Right lobe of liver (tissue), 6 donors: ENCODE measurements at regions not wholly inside any gene's neighbourhood (a gene's known extent, or its start where the extent isn't known, plus 50 kb on each side); places are given as distances from the start of the nearest gene placed in this dataset.
"Not testable (repeated sequence)": the region's sequence is repeated elsewhere in the genome, so short reads cannot be mapped to it uniquely, and the experiment has no call there.

ENCODE experiments used
- ATAC-seq, 4 donors: fragments of 200-7000 bp; cut with Tn5 transposase; one replicate each; pipeline ENCODE4 v1.9.1; 2020; ENCODE audit warnings: mild to moderate bottlenecking in 4 of 4, moderate library complexity in 4 of 4
- DNase-seq, 3 donors: peaks; one replicate each; pipeline ENCODE4 v3.0.0-alpha.2; 2020
- H3K27ac ChIP-seq, 3 donors: fragments of 200-600 bp; one replicate each; pipeline ENCODE4 v1.8.0; 2022
- H3K27me3 ChIP-seq, 2 donors: fragments of 200-600 bp; one replicate each; pipeline ENCODE4 v1.8.0; 2022
- H3K36me3 ChIP-seq, 4 donors: fragments of 200-600 bp; sonication (generic) in 1 of 4; one replicate each; pipeline versions ENCODE4 v1.5.1 to v1.8.0; 2017 to 2022; ENCODE audit warnings: control low read depth in 1 of 4
- H3K4me1 ChIP-seq, 4 donors: fragments of 200-600 bp; sonication (generic) in 1 of 4; one replicate each; pipeline versions ENCODE4 v1.5.1 to v1.8.0; 2017 to 2022; ENCODE audit warnings: control low read depth in 1 of 4
- H3K4me3 ChIP-seq, 3 donors: fragments of 200-600 bp; one replicate each; pipeline ENCODE4 v1.8.0; 2022
- H3K9me3 ChIP-seq, 4 donors: fragments of 200-600 bp; sonication (generic) in 1 of 4; one replicate each; pipeline versions ENCODE4 v1.5.1 to v1.8.0; 2017 to 2022; ENCODE audit warnings: control low read depth in 1 of 4
- POLR2A ChIP-seq: fragments of 450-650 bp; IDR thresholded peaks from one replicate; pipeline ENCODE4 v1.6.1; 2017; ENCODE audit warnings: antibody characterized with exemption, mild to moderate bottlenecking
- WGBS: methylation state at CpG from one replicate; pipeline ENCODE4 v1.1.6; 2018; ENCODE audit warnings: low coverage, low lambda C conversion rate; ENCODE audit not compliant: insufficient coverage; ENCODE audit errors: missing lambda C conversion rate; 5-methylcytosine and 5-hydroxymethylcytosine counted together
- intact Hi-C, 2 donors: fragments of 100-400 bp; cut with DNase I; formaldehyde crosslinking; loops; one replicate each; pipeline versions ENCODE4 v1.11.2 to v1.14.1; 2022
- TF ChIP-seq, protein P1 (sequence below), 4 donors: fragments of 200-600 bp in 3 of 4; fragments of 450-650 bp in 1 of 4; IDR thresholded peaks; one replicate each; pipeline versions ENCODE4 v1.5.1 to v1.8.0; 2016 to 2022; ENCODE audit warnings: antibody characterized with exemption in 4 of 4, mild to moderate bottlenecking in 2 of 4
- donor health status: DM: no; HTN: yes; CAD: no.
- donor health status: DM: no; HTN: no; CAD: no.
- donor health status: DM: no; HTN: no; CAD: no.
- donor health status: DM: no; HTN: yes; CAD: no.
- donor health status: DM: no; HTN: yes; CAD: no.

GRCh38 chr6:76495909-76496308, 423.4 kb upstream of the IMPG1 start:
- TF ChIP-seq POLR2A: no peak
- TF ChIP-seq, protein P1, sequence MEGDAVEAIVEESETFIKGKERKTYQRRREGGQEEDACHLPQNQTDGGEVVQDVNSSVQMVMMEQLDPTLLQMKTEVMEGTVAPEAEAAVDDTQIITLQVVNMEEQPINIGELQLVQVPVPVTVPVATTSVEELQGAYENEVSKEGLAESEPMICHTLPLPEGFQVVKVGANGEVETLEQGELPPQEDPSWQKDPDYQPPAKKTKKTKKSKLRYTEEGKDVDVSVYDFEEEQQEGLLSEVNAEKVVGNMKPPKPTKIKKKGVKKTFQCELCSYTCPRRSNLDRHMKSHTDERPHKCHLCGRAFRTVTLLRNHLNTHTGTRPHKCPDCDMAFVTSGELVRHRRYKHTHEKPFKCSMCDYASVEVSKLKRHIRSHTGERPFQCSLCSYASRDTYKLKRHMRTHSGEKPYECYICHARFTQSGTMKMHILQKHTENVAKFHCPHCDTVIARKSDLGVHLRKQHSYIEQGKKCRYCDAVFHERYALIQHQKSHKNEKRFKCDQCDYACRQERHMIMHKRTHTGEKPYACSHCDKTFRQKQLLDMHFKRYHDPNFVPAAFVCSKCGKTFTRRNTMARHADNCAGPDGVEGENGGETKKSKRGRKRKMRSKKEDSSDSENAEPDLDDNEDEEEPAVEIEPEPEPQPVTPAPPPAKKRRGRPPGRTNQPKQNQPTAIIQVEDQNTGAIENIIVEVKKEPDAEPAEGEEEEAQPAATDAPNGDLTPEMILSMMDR (IDR thresholded peaks at IDR 0.05): no peak
- WGBS: 93% methylated on average over 2 of the region's 2 CpGs
- no peaks in the 10 kb centered on the region for H3K36me3 ChIP-seq
- H3K9me3 ChIP-seq: no peaks in the 10 kb centered on the region
- ATAC-seq: no peak
- no peak overlapping the region for H3K4me3 ChIP-seq
- intact Hi-C loops: no loop called here
- H3K27ac ChIP-seq: no peak overlapping the region
- H3K4me1 ChIP-seq: no peaks in the 10 kb centered on the region
- H3K27me3 ChIP-seq: peaks cover 0 to 4% of the 10 kb centered on the region in 2 donors
- no peak for DNase-seq

GRCh38 chr6:76491376-76491775, 418.9 kb upstream of the IMPG1 start:
- intact Hi-C loops, DNase-seq, H3K27me3 ChIP-seq, H3K4me1 ChIP-seq, ATAC-seq, H3K9me3 ChIP-seq, H3K27ac ChIP-seq, H3K36me3 ChIP-seq, H3K4me3 ChIP-seq: not testable (repeated sequence)
- 45% methylated on average over 3 of the region's 3 CpGs for WGBS

DNA sequence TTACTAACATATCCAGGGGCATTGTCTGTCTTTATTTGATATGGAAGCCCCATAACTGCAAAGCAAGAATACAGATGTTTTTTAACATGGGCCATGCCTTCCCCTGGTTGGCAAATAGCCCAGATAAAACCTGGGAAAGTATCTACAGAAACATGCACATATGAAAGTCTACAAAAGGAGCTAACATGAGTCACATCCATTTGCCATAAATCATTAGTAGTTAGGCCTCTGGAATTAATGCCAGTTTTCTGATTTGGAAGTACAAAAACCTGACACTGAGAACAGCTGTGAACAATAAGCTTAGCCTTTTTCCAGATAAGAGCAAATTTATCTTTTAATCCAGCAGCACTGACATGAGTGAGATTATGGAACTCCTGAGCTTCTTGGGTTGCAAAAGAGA, 418.0 kb upstream of the IMPG1 start:
- Histone ChIP-seq H3K36me3 (no peaks in the 10 kb centered on the region), H3K27ac (no peak overlapping the region), H3K4me1 (no peaks in the 10 kb centered on the region), H3K9me3 (no peaks in the 10 kb centered on the region), H3K27me3 (no peaks in the 10 kb centered on the region), H3K4me3 (no peak overlapping the region)
- DNase-seq (no peak), ATAC-seq (no peak)
- intact Hi-C loops: no loop called here
- TF ChIP-seq, protein P1 (IDR thresholded peaks at IDR 0.05): no peak
- TF ChIP-seq POLR2A: no peak

GRCh38 chr6:76481101-76481500, 408.6 kb upstream of the IMPG1 start:
- Histone ChIP-seq H3K27me3 (no peaks in the 10 kb centered on the region), H3K4me3 (no peak overlapping the region), H3K9me3 (no peaks in the 10 kb centered on the region), H3K27ac (no peak overlapping the region), H3K4me1 (no peaks in the 10 kb centered on the region), H3K36me3 (no peaks in the 10 kb centered on the region)
- ATAC-seq (no peak), DNase-seq (no peak)
- TF ChIP-seq, protein P1 (IDR thresholded peaks at IDR 0.05): no peak
- no peak for TF ChIP-seq POLR2A
- WGBS: 31% methylated on average over 3 of the region's 3 CpGs
- intact Hi-C loops: no loop called here

GRCh38 chr6:76472858-76473257, 400.4 kb upstream of the IMPG1 start:
- Histone ChIP-seq H3K9me3 (no peaks in the 10 kb centered on the region), H3K27me3 (no peaks in the 10 kb centered on the region), H3K4me1 (no peaks in the 10 kb centered on the region)

More at GRCh38 chr6:76472858-76473257, 400.4 kb upstream of the IMPG1 start:
- no peak for TF ChIP-seq POLR2A
- TF ChIP-seq, protein P1 (IDR thresholded peaks at IDR 0.05): no peak
- Histone ChIP-seq H3K4me3 (no peak overlapping the region), H3K27ac (no peak overlapping the region), H3K36me3 (no peaks in the 10 kb centered on the region)
- intact Hi-C loops: no loop called here
- no peak for DNase-seq
- WGBS: 53% methylated on average over 2 of the region's 2 CpGs
- no peak for ATAC-seq
